Panc1 (cell line): ENCODE measurements at regions not wholly inside any gene's neighbourhood (a gene's known extent, or its start where the extent isn't known, plus 50 kb on each side); places are given as distances from the start of the nearest gene placed in this dataset.

ENCODE experiments used
- ATAC-seq: fragments of 200-7000 bp; cut with Tn5 transposase; 2 replicates; pipeline ENCODE4 v1.9.1; 2020; ENCODE audit warnings: mild to moderate bottlenecking, moderate library complexity
- BruUV-seq: library from RNA; stranded (reverse); fragments of 400-500 nt; replicated peaks from 2 replicates; lab custom pipeline; 2021; lab: Mats Ljungman, UMichigan
- CTCF ChIA-PET: fragments of 300-600 bp; sonication (Branson Sonifier 250); formaldehyde crosslinking; loops from one replicate; lab custom pipeline; 2022; ENCODE audit warnings: antibody characterized with exemption; lab: Charles Lee
- POLR2A ChIA-PET: fragments of 300-600 bp; sonication (Branson Sonifier 250); formaldehyde crosslinking; loops from one replicate; lab custom pipeline; 2022; ENCODE audit warnings: antibody characterized with exemption; lab: Charles Lee
- DNase-seq: peaks from one replicate; pipeline ENCODE4 v3.0.0-alpha.2; 2010; ENCODE audit warnings: low read depth, low spot score
- H3K27ac ChIP-seq: 2 replicates; pipeline ENCODE4 v1.5.1; 2011; ENCODE audit warnings: mild to moderate bottlenecking, low read length, inconsistent platforms
- H3K27me3 ChIP-seq: fragments of 200-500 bp; sonication (Bioruptor generic); 2 replicates; pipeline ENCODE4 v1.6.0; 2014; ENCODE audit warnings: low read length, inconsistent platforms; ENCODE audit not compliant: control insufficient read depth, insufficient read depth
- H3K36me3 ChIP-seq: fragments of 200-500 bp; sonication (Bioruptor generic); 2 replicates; pipeline ENCODE4 v1.5.1; 2014; ENCODE audit warnings: inconsistent platforms, mild to moderate bottlenecking, low read length, moderate library complexity; ENCODE audit not compliant: control insufficient read depth, insufficient read depth
- H3K4me1 ChIP-seq: 2 replicates; pipeline ENCODE4 v1.5.1; 2011; ENCODE audit warnings: inconsistent platforms, mild to moderate bottlenecking, low read length, moderate library complexity; ENCODE audit not compliant: control insufficient read depth, insufficient read depth
- H3K4me3 ChIP-seq, 2 experiments: 2 replicates each; pipeline ENCODE4 v1.5.1; 2011 to 2012; ENCODE audit warnings: low read depth in 2 of 2, low read length in 2 of 2, mild to moderate bottlenecking in 2 of 2, inconsistent platforms in 1 of 2, moderate library complexity in 1 of 2
- H3K9me3 ChIP-seq: fragments of 200-500 bp; sonication (Bioruptor generic); 2 replicates; pipeline ENCODE4 v1.5.1; 2014; ENCODE audit warnings: low read depth, mild to moderate bottlenecking, inconsistent platforms, low read length, moderate library complexity; ENCODE audit not compliant: control insufficient read depth, insufficient read depth
- CTCF ChIP-seq: fragments of 450-650 bp; IDR thresholded peaks from 2 replicates; pipeline ENCODE4 v1.5.1; 2017; ENCODE audit warnings: mild to moderate bottlenecking
- POLR2AphosphoS5 ChIP-seq: IDR thresholded peaks from 2 replicates; pipeline ENCODE4 v1.6.1; 2012; ENCODE audit warnings: mild to moderate bottlenecking, low read depth, low read length, moderate library complexity
- SIN3A ChIP-seq: IDR thresholded peaks from 2 replicates; pipeline ENCODE4 v1.6.1; 2012; ENCODE audit warnings: low read depth, mild to moderate bottlenecking, low read length, moderate library complexity, borderline replicate concordance; ENCODE audit not compliant: insufficient read depth
- TCF7L2 ChIP-seq: IDR thresholded peaks from 2 replicates; pipeline ENCODE4 v1.6.1; 2011; ENCODE audit warnings: mild to moderate bottlenecking, low read depth, low read length, inconsistent platforms
- in situ Hi-C: cut with HindIII; loops from 2 replicates; pipeline ENCODE4 v1.10.0; 2016; ENCODE audit warnings: low sequenced_read_pairs, low pct_unique_long_range_greater_than_20kb
- intact Hi-C: fragments of 100-400 bp; cut with micrococcal nuclease; formaldehyde crosslinking; loops from one replicate; pipeline ENCODE4 v1.10.0; 2022; ENCODE audit not compliant: unreplicated experiment
- TF ChIP-seq, protein P1 (sequence below), 2 experiments: IDR thresholded peaks; 2 replicates each; pipeline ENCODE4 v1.6.1; 2011 to 2012; ENCODE audit warnings: low read depth in 2 of 2, control low read depth in 1 of 2, low read length in 1 of 2, mild to moderate bottlenecking in 1 of 2, moderate library complexity in 1 of 2; ENCODE audit not compliant: insufficient read depth in 1 of 2

DNA sequence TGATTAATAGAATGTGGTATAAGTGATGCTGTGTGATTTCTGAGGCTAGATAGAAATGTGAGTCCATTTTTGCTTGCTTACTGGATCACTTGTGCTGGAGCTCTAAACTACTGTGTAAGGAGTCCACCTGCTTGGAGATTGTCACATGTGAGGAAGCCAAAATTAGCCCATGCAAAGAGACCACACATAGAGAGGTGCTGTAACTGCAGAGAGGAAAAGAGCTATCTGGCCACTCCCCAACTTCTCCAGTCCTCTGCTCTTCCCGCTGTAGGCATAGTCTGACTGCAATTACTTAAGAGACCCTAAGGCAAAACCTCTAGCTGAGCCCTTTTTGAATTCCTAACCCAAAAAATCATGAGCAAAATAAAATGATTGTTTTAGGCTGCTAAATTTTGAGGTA is 120.6 kb upstream of the FBXO11 start:
- intact Hi-C loops: no loop called here
- ATAC-seq: no peak
- no peak for DNase-seq
- no TSS peak for BruUV-seq
- H3K27ac ChIP-seq: no peak overlapping the region
- peaks cover 34% of the 10 kb centered on the region for H3K27me3 ChIP-seq
- H3K36me3 ChIP-seq: no peaks in the 10 kb centered on the region
- H3K4me3 ChIP-seq: no peak overlapping the region
- ChIA-PET CTCF (no interaction called here), POLR2A (interaction anchor here (0.5 kb wide), 1 partner anchor 23 kb away, joined by 5 read pairs; no protein-coding TSS in a partner anchor)
- no peaks in the 10 kb centered on the region for H3K9me3 ChIP-seq
- H3K4me1 ChIP-seq: no peaks in the 10 kb centered on the region
- in situ Hi-C loops: no loop called here
- TF ChIP-seq, protein P1, sequence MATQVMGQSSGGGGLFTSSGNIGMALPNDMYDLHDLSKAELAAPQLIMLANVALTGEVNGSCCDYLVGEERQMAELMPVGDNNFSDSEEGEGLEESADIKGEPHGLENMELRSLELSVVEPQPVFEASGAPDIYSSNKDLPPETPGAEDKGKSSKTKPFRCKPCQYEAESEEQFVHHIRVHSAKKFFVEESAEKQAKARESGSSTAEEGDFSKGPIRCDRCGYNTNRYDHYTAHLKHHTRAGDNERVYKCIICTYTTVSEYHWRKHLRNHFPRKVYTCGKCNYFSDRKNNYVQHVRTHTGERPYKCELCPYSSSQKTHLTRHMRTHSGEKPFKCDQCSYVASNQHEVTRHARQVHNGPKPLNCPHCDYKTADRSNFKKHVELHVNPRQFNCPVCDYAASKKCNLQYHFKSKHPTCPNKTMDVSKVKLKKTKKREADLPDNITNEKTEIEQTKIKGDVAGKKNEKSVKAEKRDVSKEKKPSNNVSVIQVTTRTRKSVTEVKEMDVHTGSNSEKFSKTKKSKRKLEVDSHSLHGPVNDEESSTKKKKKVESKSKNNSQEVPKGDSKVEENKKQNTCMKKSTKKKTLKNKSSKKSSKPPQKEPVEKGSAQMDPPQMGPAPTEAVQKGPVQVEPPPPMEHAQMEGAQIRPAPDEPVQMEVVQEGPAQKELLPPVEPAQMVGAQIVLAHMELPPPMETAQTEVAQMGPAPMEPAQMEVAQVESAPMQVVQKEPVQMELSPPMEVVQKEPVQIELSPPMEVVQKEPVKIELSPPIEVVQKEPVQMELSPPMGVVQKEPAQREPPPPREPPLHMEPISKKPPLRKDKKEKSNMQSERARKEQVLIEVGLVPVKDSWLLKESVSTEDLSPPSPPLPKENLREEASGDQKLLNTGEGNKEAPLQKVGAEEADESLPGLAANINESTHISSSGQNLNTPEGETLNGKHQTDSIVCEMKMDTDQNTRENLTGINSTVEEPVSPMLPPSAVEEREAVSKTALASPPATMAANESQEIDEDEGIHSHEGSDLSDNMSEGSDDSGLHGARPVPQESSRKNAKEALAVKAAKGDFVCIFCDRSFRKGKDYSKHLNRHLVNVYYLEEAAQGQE (IDR thresholded peaks at IDR 0.05; ENCODE audit: insufficient read depth in 1 of 2, low read depth in 2 of 2, low read length in 1 of 2): no peak
- TF ChIP-seq SIN3A (no peak), CTCF (no peak)

DNA sequence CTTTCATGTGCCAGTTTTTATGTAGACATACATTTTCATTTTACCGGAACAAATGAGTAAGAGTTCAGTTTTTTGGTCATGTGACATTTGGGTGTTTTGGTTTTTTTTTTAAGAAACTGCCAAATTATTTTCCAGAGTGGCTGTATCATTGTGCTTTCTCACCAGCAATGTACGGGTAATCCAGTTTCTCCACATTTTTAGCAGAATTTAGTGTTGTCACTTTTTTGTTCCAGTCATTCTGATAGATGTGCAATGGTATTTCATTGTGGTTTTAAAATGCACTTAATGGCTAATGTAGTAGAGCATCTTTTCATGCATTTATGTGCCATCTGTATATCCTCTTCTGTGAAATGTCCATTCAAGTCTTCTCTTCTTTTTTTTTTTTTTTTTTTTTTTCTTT is 126.5 kb upstream of the FBXO11 start:
- in situ Hi-C loops: no loop called here
- CTCF ChIA-PET: no interaction called here
- ATAC-seq: no peak

More for the DNA sequence above, 126.5 kb upstream of the FBXO11 start:
- Histone ChIP-seq H3K36me3 (no peaks in the 10 kb centered on the region), H3K27ac (no peak overlapping the region), H3K4me3 (no peak overlapping the region), H3K9me3 (no peaks in the 10 kb centered on the region), H3K27me3 (peaks cover 5% of the 10 kb centered on the region; the same call in 1 of the 2 replicates), H3K4me1 (no peaks in the 10 kb centered on the region)
- DNase-seq: no peak
- BruUV-seq: no TSS peak
- TF ChIP-seq CTCF: no peak
- TF ChIP-seq TCF7L2: no peak
- TF ChIP-seq POLR2AphosphoS5: no peak
- TF ChIP-seq, protein P1 (IDR thresholded peaks at IDR 0.05; ENCODE audit: insufficient read depth in 1 of 2, low read depth in 2 of 2, low read length in 1 of 2): no peak
- TF ChIP-seq SIN3A: no peak
- POLR2A ChIA-PET: no interaction called here
- intact Hi-C loops: no loop called here
